LoVo (cell line): ENCODE measurements at regions not wholly inside any gene's neighbourhood (a gene's known extent, or its start where the extent isn't known, plus 50 kb on each side); places are given as distances from the start of the nearest gene placed in this dataset.

Experiments used
- DNase-seq: peaks from one replicate; pipeline ENCODE4 v3.0.0-alpha.2; 2016; ENCODE audit warnings: low spot score

DNA sequence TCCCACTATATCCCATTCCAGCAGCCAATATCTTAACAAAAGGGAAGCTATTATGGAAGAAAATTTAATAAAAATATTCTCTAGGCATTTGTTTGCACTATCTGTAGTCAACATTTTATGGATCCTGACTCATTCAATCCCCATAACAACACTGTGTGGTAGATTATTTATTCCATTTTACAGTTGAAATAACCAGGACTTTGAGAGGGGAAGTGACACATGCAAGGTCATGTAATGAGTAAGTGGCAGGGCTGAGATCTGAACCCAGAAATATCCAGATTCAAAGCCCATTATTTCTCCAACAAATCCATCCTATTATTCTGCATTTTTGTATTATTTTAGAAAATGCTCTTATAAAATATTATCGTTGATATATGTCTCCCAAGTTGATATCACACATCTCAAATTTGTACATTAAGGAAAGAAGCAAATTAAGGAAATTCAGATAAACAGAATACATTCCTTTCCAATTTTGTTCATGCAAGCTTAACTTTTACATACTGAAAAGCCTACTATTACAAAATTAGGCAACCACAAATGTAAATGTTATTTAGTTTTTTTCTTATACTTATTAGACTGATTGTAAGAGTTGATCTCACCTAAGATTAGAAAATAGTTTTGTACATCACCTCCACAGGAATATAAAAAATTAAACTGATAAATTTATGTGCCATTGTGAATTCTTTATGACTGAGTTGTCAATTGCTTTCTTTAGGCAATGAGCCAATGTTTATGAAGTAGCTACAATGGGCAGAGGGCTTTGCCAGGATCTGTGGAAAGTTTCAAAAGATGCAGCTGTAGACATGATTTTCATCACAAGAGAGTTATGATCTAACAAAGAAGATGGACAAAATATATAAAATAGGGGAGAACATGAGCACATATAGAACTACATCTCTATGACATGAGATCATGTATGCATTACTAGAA lies 55.1 kb upstream of the E2F7 start:
- peak; percentile 37 for DNase-seq

DNA sequence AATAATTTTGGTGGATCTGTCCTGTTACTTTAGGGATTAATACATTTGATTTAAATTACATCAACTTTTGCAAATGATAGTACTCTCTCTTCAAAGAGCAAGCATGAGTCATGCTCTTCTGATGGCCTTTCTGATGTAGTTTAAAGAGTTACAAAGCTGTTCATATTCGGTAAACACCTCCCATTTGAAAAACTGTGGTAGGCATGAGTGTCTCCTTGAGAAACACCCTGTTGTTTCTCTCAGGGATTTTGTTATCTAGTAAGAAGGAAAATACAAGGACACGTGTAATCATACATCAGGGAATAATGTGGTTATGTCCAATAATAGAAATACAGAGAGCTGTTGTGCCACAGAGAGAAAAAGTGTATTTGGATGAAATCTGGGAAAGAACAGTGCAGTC lies 53.3 kb upstream of the E2F7 start:
- no peak for DNase-seq

DNA sequence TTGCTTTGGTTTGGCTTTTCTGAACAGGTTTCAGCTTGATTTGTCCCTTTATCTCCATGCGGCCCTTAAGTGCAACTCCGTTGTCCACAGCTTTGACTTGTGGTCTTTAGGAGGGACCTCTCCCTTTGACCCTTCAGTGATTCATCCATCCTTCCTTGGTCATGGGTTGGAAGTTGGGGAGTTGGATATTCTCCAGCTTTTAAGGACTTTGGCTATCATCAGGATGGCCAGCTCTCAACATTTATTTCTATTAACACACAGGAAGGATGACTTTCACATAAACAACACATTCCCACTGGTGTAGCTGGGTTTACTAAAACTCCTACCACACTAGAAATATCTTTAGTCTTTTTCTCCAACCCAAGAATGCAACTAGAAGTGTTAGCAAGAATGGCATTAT lies 50.9 kb upstream of the E2F7 start:
- no peak for DNase-seq

DNA sequence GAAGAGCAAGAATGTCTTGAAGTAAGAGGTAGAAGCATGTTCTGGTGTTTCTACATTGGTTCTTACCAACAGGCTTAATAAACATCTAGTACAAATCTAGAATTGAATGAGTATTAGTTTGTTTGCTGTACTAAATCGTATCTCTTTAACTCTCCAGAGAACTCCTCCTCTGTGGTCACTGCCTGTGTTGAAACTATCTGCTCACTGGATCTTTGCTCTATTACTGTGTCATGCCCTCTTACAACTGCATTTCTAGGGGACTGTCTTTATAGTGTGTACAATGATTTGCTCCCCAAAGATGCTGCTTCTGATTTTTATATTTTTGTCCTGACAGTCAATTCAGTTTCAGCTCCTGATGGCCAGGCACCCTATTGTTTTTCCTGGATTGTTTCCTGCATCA lies 50.1 kb upstream of the E2F7 start:
- no peak for DNase-seq
